ENCODE measurements at regions not wholly inside any gene's neighbourhood (a gene's known extent, or its start where the extent isn't known, plus 50 kb on each side); places are given as distances from the start of the nearest gene placed in this dataset.

DNA sequence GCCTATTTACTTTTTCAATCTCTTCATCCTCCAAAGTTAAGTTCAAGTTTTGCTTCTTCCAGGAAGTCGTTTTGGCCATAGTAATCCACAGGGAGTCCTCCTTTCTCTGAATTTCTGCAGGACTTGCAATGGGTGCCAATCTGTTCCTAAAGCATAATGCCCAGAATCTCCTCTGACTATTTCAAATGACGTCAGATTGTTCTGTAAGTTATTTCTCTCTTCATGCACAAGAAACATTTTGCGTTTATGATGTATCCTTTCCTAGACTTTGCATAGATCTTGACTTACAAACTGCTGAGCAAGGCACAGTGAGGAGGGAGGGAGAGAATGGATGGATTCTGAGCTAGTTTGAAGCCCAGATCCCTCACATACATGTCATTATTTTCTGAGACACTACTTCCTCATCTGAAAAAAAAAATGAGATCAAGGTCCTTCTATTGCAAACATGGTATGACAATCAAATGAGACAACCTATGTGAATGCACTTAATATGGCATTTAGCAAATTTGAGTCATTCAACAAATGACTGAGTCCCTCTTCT, 103.1 kb downstream of the MEX3B start:
- Histone ChIP-seq H3K4me2 (no peak overlapping the region), H3K4me1 (no peaks in the 10 kb centered on the region), H3K27ac (no peak overlapping the region), H3K9me3 (peaks cover 3% of the 10 kb centered on the region; the same call in 1 of the 3 replicates), H3K4me3 (no peak overlapping the region)
- ChIA-PET CTCF (no interaction called here), POLR2A (no interaction called here)
- FAIRE-seq (no peak), DNase-seq (ENCODE audit: low read depth in 1 of 2, low spot score in 1 of 2) (no peak), ATAC-seq (no peak)
- 11% methylated on average over 3 of the region's 3 CpGs for WGBS (ENCODE audit: missing lambda C conversion rate)
- no peak for TF ChIP-seq POLR2AphosphoS2 (conservative IDR thresholded peaks at IDR 0.05; ENCODE audit: low read length)
- TF ChIP-seq GATA3 (IDR thresholded peaks at IDR 0.05; ENCODE audit: borderline replicate concordance), result no peak
- no peak for TF ChIP-seq E2F6 (IDR thresholded peaks at IDR 0.05; ENCODE audit: borderline replicate concordance, low read depth)
- no peak for TF ChIP-seq HOXA7 (CRISPR knock-in tag; IDR thresholded peaks at IDR 0.05)
- no peak for TF ChIP-seq RNF2 (IDR thresholded peaks at IDR 0.05; ENCODE audit: borderline replicate concordance, low read depth)
- no peak for TF ChIP-seq ZNF302 (CRISPR knock-in tag; IDR thresholded peaks at IDR 0.05)
- TF ChIP-seq MAFK (IDR thresholded peaks at IDR 0.05; ENCODE audit: partially characterized antibody), result no peak
- TF ChIP-seq, protein P1, sequence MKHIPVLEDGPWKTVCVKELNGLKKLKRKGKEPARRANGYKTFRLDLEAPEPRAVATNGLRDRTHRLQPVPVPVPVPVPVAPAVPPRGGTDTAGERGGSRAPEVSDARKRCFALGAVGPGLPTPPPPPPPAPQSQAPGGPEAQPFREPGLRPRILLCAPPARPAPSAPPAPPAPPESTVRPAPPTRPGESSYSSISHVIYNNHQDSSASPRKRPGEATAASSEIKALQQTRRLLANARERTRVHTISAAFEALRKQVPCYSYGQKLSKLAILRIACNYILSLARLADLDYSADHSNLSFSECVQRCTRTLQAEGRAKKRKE (CRISPR knock-in tag; IDR thresholded peaks at IDR 0.05; ENCODE audit: low read depth), result no peak
- TF ChIP-seq, protein P2, sequence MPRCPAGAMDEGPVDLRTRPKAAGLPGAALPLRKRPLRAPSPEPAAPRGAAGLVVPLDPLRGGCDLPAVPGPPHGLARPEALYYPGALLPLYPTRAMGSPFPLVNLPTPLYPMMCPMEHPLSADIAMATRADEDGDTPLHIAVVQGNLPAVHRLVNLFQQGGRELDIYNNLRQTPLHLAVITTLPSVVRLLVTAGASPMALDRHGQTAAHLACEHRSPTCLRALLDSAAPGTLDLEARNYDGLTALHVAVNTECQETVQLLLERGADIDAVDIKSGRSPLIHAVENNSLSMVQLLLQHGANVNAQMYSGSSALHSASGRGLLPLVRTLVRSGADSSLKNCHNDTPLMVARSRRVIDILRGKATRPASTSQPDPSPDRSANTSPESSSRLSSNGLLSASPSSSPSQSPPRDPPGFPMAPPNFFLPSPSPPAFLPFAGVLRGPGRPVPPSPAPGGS (IDR thresholded peaks at IDR 0.05), result no peak
- TF ChIP-seq NPAS2 (CRISPR knock-in tag; IDR thresholded peaks at IDR 0.05; ENCODE audit: borderline replicate concordance), result no peak
- TF ChIP-seq RFX5 (IDR thresholded peaks at IDR 0.05), result no peak

- ChIA-PET CTCF (no interaction called here), POLR2A (no interaction called here)
- FAIRE-seq (no peak), DNase-seq (ENCODE audit: low read depth in 1 of 2, low spot score in 1 of 2) (no peak), ATAC-seq (no peak)
- no peak for TF ChIP-seq HOXA7 (CRISPR knock-in tag; IDR thresholded peaks at IDR 0.05)
- no peak for TF ChIP-seq HEYL (CRISPR knock-in tag; IDR thresholded peaks at IDR 0.05)
- TF ChIP-seq GATA3 (IDR thresholded peaks at IDR 0.05; ENCODE audit: borderline replicate concordance), result no peak
- H3K4me2 ChIP-seq, result no peak overlapping the region
- no peak overlapping the region for H3K27ac ChIP-seq
- H3K4me3 ChIP-seq, result no peak overlapping the region
- WGBS (ENCODE audit: missing lambda C conversion rate), result 0% methylated on average over 1 of the region's 1 CpG
- H3K4me1 ChIP-seq, result no peaks in the 10 kb centered on the region
- peaks cover 3% of the 10 kb centered on the region; the same call in 1 of the 3 replicates for H3K9me3 ChIP-seq
These were observed 103.7 kb downstream of the MEX3B start for GRCh38 chr15:81942157-81942556.

- DNase-seq (ENCODE audit: low read depth in 1 of 2, low spot score in 1 of 2), result no peak
- no peak overlapping the region for H3K4me2 ChIP-seq
- H3K9me3 ChIP-seq, result peaks cover 3% of the 10 kb centered on the region; the same call in 1 of the 3 replicates
- H3K4me1 ChIP-seq, result no peaks in the 10 kb centered on the region
- ChIA-PET CTCF (interaction anchor here (2.1 kb wide), 2 partner anchors 17 to 44 kb away, joined by 4 to 6 read pairs; no protein-coding TSS in a partner anchor), POLR2A (no interaction called here)
- 14% methylated on average over 4 of the region's 4 CpGs for WGBS (ENCODE audit: missing lambda C conversion rate)
- H3K27ac ChIP-seq, result no peak overlapping the region
- no peak for FAIRE-seq
- 0 out of 6 replicates have a peak, but pooled peaks of 1 of the 2 experiments have one; percentile 15 for ATAC-seq
- H3K4me3 ChIP-seq, result no peak overlapping the region
- TF ChIP-seq MAFK (IDR thresholded peaks at IDR 0.05; ENCODE audit: partially characterized antibody) (no peak), PBX3 (IDR thresholded peaks at IDR 0.05) (no peak), ZFP36 (IDR thresholded peaks at IDR 0.05; ENCODE audit: borderline replicate concordance, partially characterized antibody) (no peak)
- TF ChIP-seq, protein P3, sequence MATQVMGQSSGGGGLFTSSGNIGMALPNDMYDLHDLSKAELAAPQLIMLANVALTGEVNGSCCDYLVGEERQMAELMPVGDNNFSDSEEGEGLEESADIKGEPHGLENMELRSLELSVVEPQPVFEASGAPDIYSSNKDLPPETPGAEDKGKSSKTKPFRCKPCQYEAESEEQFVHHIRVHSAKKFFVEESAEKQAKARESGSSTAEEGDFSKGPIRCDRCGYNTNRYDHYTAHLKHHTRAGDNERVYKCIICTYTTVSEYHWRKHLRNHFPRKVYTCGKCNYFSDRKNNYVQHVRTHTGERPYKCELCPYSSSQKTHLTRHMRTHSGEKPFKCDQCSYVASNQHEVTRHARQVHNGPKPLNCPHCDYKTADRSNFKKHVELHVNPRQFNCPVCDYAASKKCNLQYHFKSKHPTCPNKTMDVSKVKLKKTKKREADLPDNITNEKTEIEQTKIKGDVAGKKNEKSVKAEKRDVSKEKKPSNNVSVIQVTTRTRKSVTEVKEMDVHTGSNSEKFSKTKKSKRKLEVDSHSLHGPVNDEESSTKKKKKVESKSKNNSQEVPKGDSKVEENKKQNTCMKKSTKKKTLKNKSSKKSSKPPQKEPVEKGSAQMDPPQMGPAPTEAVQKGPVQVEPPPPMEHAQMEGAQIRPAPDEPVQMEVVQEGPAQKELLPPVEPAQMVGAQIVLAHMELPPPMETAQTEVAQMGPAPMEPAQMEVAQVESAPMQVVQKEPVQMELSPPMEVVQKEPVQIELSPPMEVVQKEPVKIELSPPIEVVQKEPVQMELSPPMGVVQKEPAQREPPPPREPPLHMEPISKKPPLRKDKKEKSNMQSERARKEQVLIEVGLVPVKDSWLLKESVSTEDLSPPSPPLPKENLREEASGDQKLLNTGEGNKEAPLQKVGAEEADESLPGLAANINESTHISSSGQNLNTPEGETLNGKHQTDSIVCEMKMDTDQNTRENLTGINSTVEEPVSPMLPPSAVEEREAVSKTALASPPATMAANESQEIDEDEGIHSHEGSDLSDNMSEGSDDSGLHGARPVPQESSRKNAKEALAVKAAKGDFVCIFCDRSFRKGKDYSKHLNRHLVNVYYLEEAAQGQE (IDR thresholded peaks at IDR 0.05), result no peak
- TF ChIP-seq, protein P1 (CRISPR knock-in tag; IDR thresholded peaks at IDR 0.05; ENCODE audit: low read depth), result no peak
These were observed 104.3 kb downstream of the MEX3B start for GRCh38 chr15:81941479-81941878.

All from A549 (cell line).